ENCODE measurements at regions not wholly inside any gene's neighbourhood (a gene's known extent, or its start where the extent isn't known, plus 50 kb on each side); places are given as distances from the start of the nearest gene placed in this dataset.

GRCh38 chr13:22229916-22230315, 559.0 kb downstream of the FGF9 start:
- no peak for DNase-seq
- Histone ChIP-seq H3K27me3 (no peaks in the 10 kb centered on the region), H3K4me1 (no peaks in the 10 kb centered on the region), H3K9me3 (no peaks in the 10 kb centered on the region), H3K27ac (no peak overlapping the region), H3K4me3 (no peak overlapping the region), H3K36me3 (no peaks in the 10 kb centered on the region)
- intact Hi-C loops (cut with DNase I): no loop called here
- no peak for FAIRE-seq
- WGBS, 2 donors: 75 to 79% methylated on average over 5 of the region's 5 CpGs
- ATAC-seq: no peak
- TF ChIP-seq CTCF (IDR thresholded peaks at IDR 0.05): no peak

- intact Hi-C loops (cut with DNase I): no loop called here
- no peak for TF ChIP-seq CTCF (IDR thresholded peaks at IDR 0.05)
- Histone ChIP-seq H3K4me1 (no peaks in the 10 kb centered on the region), H3K9me3 (no peaks in the 10 kb centered on the region), H3K27me3 (no peaks in the 10 kb centered on the region), H3K4me3 (no peak overlapping the region), H3K36me3 (no peaks in the 10 kb centered on the region), H3K27ac (no peak overlapping the region)
- ATAC-seq (no peak), FAIRE-seq (no peak), DNase-seq (no peak)
- WGBS, 2 donors: 61 to 62% methylated on average over 3 of the region's 3 CpGs
Measured at GRCh38 chr13:22232186-22232585, 561.3 kb downstream of the FGF9 start.

DNA sequence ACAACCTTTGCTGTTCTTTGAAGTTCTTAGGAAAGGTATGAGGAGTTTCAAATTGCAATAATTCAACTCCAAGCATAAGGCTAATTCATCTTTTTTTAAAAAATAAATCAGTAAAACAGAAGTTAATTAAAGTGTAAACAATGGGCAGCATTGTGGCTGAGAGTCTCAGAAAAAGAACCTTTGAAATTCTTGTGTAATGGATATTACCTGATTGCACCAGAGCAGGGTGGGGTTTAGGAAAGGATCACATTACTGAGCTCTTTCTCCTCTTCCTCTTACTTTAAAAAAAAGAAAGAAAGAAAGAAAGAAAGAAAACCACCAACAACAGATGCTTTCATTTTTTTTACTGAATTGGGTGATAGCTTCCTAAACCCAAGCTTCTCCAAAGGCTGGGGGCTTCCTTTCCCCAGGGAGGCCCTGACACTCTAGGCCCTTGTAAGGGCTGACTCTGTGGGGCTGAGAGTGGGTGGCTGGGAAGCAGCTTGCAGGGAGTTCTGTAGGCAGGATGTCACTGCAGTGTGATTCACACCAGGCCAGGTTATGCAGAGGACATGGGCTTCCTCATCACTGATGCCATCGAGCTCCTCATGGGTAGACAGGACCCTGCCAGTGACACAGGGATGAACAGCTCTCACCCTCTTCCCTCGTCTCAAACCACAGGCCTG, 564.5 kb downstream of the FGF9 start:
- Histone ChIP-seq H3K27ac (peak overlapping the region in 1 of 4 donors; percentile 25), H3K4me1 (no peaks in the 10 kb centered on the region), H3K27me3 (no peaks in the 10 kb centered on the region), H3K4me3 (no peak overlapping the region), H3K36me3 (no peaks in the 10 kb centered on the region), H3K9me3 (no peaks in the 10 kb centered on the region)
- TF ChIP-seq CTCF (IDR thresholded peaks at IDR 0.05): no peak
- DNase-seq (no peak), ATAC-seq (peak in 3 of 4 donors; percentile 42 to 57 (median 44)), FAIRE-seq (no peak)
- 50 to 56% methylated on average over 2 of the region's 2 CpGs for WGBS, 2 donors
- intact Hi-C loops (cut with DNase I): no loop called here

DNA sequence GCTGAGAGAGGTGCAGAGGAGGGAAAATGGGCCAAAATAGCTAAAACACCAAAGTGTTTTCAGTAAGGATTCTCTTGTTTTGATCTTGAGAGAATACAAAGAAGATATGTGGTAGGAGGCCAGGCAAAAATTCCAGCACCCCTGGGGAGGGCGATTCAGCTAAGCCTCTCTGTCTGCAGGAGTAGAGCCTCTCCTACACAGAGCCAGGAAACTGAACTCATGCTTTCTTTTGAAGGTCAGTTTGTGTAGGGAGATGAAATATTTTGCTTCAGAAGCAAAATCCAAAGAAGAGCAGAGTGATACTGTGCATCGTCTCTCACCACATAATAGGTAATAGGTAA, 565.0 kb downstream of the FGF9 start:
- Histone ChIP-seq H3K36me3 (no peaks in the 10 kb centered on the region), H3K4me3 (no peak overlapping the region), H3K4me1 (no peaks in the 10 kb centered on the region), H3K27ac (peak overlapping the region in 1 of 4 donors; percentile 25), H3K9me3 (no peaks in the 10 kb centered on the region), H3K27me3 (no peaks in the 10 kb centered on the region)
- ATAC-seq: peak in 1 of 4 donors; percentile 36
- no peak for TF ChIP-seq CTCF (IDR thresholded peaks at IDR 0.05)
- FAIRE-seq: no peak
- intact Hi-C loops (cut with DNase I): no loop called here
- DNase-seq: no peak
- 42 to 57% methylated on average over 2 of the region's 2 CpGs for WGBS, 2 donors

DNA sequence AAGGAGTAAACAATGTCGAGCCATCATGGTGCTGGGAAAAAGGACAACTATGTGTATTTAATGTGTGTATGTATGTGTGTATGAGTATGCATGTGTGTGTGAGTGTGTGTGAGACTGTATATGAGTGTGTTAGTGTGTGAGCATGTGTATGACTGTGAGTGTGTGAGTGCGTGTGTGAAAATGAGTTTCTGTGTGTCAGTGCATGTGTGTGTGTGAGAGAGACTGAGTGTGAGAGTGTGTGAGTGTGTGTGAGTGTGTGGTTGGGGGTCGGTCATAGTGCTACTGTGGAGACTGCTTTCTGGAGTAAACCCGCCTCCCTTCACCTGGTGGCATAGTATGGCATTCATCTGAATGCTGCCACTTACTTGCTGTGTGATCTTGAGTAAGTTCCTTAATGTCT, 567.4 kb downstream of the FGF9 start:
- H3K27ac ChIP-seq: no peak overlapping the region
- TF ChIP-seq CTCF (IDR thresholded peaks at IDR 0.05): no peak
- H3K4me1 ChIP-seq: peaks cover 0 to 4% (median 0%) of the 10 kb centered on the region in 3 donors
- ATAC-seq (no peak), DNase-seq (no peak), FAIRE-seq (no peak)
- H3K9me3 ChIP-seq: no peaks in the 10 kb centered on the region
- H3K36me3 ChIP-seq: no peaks in the 10 kb centered on the region
- intact Hi-C loops (cut with DNase I): no loop called here
- no peaks in the 10 kb centered on the region for H3K27me3 ChIP-seq
- 80 to 94% methylated on average over 4 of the region's 4 CpGs for whole genome bisulfite sequencing, 2 donors
- no peak overlapping the region for H3K4me3 ChIP-seq
